IPS-NIHi7 (cell line): ENCODE measurements at regions not wholly inside any gene's neighbourhood (a gene's known extent, or its start where the extent isn't known, plus 50 kb on each side); places are given as distances from the start of the nearest gene placed in this dataset.

Experiments used
- DNase-seq: peaks from one replicate; pipeline ENCODE4 v3.0.0; 2012; ENCODE audit warnings: mixed read lengths; ENCODE audit errors: extremely low spot score

DNA sequence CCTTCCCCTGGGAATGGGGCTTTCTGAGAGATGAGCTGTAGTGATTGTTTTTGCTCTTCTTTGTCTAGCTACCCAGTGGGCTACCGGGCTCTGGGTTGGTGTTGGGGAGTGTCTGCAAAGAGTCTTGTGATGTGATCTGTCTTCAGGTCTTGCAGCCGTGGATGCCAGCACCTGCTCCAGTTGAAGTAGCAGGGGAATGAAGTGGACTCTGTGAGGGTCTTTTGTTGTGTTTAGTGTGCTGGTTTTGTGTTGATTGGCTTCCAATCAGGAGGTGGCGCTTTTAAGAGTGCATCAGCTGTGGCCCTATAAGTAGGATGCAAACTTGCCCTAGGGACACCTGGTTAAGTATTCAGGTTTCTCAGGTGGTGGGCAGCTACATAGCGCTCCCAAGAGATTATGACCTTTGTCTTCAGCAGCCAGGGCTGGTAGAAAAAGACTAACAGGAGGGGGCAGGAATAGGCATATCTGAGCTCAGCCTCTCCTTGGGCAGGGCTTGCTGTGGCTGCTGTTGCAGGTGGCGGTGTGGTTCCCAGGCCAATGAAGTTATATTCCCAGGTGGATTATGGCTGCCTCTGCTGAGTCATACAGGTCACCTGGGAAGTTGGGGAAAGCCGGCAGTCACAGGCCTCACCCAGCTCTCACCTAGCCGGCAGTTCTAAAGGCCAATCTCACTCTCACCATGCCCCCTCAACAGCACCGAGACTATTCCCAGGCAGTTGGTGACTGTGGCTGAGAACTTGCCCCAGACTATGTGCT lies 315.7 kb upstream of the C11orf87 start:
- no peak for DNase-seq

DNA sequence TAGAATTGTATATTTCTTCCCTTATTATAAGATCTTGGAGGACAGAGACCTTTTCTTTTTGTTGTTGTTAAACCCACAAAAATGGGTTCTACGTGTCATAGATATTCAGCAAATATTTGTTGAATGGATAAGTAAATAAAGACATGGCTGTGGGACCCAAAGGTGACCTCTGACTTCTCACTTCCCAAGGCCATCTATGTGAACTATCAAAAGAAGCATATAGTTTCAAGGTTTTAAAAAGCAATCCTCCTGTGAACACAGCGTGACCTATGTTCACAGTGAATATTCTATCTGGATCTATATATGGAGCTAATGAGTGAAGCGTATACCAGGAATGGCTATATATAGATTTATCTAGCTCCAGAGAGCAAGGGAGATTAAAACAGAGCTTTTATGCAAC lies 312.8 kb upstream of the C11orf87 start:
- no peak for DNase-seq

DNA sequence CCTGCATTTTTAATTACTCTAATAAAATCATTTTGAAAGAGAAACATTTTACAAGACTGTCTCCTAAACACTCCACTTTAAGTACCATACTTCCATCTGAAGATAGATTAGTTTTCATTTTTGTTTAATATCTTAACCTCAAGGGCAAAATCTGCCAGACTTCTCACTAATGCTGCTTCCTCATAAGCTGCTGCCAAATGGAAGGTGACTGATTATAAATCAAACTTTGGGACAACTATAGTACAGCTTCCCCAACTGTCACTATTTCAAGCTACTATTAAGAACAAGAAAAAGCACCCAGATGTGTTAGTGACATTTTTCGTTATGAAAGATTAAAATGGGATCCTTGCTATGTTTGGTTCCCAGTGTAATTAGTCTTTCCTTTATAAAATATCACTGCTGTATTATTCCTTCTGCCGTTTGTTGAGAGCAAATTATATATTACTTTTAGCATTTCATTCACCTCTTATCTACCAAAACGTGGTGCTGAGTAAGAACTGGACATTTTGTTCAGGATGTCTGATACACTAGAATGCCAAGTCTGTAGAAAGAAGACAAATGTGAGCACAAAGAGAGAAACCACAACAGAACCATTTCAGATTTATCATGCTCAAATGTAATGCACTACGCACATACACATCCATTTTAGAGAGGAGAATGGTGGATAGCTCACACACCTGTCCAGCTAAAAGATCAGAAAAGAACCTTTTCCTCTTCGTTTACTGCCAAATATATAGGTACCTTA lies 312.2 kb upstream of the C11orf87 start:
- no peak for DNase-seq

DNA sequence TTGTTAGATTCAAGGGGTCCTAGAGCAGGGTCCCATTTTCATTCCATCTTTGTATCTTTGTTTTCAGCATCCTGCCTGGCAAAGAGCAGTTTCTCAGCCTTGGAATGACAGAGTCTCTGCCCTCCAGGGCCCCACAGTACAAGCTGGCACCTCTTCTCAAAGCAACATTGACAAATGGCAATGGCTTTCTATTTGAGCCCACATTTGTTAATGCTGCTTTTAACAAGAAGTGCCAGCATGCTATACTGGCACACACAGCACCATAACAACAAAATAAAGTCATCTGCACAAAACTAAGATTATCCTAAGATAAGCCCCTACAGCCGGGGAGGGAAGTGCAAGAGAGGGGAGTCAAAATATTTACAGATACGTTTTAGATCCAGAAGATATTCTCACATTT lies 309.7 kb upstream of the C11orf87 start:
- DNase-seq = no peak

DNA sequence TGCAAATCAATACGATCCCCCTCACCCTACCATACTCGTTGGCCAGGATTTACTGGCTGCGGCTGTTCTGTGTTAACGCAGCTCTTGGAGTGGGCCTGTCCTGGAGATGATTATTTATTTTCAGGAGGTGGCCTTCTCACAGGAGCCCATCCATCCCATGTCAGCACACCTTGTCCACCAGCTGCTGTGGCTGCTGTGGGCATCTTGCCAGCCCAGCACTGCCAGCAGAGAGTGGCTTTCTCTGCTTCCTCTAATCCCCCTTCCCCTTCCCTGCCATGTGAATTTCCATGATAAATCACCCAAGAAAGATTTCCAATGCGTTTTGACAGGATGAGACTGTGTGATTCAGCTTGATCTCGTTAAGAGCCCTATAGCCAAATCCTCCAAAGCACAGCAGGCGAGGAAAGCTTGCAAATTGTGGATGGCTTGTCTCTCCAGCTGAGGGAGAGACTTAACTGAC lies 309.1 kb upstream of the C11orf87 start:
- no peak for DNase-seq

DNA sequence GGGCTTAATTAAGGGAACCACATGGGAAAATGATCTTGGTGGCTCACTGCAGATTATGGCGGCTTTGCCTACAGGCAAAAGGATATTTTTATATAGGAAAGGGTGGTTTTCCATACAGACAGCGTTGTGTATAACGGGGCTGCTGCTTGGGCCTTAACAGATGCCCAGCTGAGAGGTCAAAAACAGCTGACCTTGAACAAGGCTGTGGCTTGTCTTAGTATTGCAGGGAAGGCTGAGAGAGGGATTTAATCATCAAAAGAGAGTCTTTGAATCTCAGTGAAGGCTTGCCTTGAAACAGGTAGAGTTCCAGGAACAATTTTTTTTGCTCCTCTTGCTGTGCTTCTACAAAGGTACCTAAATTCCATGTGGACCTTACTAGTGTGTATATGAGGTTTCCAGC lies 301.6 kb upstream of the C11orf87 start:
- no peak for DNase-seq

DNA sequence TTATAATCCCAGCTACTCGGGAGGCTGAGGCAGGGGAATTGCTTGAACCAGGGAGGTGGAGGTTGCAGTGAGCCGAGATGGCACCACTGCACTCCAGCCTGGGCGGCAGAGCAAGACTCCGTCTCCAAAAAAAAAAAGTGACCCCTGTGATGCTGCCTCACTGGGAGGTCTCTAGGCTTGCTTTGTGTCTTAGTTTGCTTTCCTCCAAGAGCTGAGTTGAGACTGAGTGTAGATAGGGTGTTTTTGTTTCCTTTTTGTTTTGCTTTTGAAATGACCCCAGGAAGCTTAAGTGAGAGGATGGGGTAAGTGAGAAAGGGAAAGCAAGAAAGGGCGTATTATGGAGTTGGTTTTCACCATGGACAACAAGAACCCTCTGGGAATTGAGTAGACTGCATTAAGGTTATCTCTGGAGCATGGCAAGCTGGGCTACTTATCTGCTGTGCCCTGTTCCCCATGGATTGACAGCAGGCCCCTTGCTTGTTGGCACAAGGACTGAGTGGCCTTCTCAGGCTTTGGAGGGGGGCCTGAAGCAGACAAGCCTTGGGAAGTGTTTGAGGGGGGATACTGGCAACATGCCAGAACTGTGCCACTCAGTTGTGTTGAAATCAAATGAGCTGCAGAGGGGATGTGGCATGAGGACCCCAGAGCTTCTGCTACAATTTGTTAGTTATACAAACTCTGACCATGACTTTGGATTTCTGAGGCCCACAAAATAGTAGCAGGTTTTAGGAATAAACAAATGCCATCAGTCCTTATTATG lies 300.6 kb upstream of the C11orf87 start:
- DNase-seq = no peak

DNA sequence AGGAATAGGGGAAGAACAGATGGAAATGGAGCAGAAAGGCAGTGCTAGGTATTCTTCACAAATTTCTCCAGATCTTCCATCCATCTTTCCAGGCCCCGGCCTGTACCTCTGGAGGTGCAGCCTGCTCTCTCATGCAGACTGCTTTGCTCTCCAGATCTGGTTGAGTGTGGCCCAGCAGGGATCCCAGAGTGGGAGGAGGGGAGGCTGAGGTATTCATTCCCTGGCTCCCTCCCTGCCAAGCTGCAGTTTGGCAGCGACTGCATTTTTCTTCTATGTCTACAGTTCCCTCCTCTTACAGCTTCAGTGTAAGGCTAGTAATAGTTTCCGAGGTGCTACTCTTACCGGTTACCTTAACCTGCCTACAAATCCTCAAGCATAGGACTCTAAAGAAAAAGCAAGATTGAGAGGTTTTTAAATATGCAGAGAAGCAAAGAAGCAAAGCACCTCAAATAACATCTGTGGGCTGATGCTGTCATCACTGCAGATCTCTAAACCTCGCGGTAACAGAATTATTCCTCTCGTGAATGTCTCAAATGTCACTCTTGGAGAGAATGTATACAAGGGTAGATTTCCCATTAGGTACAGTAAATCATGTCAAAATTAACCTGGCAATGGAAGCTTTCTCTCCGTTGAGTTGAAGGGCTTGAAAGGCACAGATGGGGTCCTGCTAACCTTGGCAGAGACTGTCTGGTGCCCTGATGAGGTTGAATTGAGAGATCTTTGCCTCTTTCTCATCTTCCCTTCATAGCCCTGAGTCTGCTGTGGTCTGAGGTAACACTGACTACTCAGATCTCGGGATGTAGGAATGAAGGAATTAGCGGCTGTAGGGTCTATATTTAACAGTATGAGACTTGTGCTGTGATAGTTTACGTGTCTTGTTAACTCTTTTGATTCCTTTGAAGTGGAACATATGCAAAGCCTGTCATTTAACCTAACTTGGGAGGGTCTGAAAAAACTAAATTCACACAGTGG lies 297.9 kb upstream of the C11orf87 start:
- peak; percentile 53 for DNase-seq

DNA sequence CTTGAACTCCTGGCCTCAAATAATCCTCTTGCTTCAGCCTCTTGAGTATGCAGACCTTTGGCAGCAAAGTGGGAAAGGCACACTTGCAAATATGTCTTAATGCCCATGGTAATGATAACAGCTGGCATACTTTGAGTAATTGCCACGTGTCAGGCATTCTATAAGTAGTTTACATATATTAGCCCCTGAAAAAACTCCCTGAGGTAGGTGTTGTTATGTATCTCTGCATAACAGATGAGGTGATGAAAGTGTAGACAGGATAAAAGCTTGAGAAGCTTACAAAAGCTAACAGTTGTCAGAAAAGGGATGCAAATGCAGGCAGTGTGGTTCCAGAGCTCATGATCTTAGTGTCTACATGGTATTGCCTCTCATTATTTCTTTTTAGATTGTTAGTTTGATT lies 291.1 kb upstream of the C11orf87 start:
- no peak for DNase-seq

DNA sequence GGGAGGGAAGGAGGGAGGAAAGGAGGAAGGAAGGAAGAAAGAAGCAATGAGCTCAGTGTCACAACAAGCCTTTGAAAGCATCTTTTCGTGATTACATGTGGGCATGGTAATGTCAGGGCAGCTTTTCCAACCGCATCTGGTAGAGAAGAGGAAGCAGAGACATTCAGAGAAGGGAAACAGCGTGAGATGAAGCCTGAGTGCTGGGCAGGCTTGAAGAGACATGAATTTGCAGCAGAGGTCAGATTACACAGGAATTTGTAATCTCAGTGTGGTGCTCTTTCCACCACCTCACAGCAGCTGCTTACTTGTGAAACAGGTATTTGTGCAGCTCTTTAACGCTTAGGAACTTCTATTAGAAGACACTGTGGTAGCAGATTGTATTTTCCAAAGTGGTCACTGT lies 289.5 kb upstream of the C11orf87 start:
- DNase-seq = peak; percentile 27

DNA sequence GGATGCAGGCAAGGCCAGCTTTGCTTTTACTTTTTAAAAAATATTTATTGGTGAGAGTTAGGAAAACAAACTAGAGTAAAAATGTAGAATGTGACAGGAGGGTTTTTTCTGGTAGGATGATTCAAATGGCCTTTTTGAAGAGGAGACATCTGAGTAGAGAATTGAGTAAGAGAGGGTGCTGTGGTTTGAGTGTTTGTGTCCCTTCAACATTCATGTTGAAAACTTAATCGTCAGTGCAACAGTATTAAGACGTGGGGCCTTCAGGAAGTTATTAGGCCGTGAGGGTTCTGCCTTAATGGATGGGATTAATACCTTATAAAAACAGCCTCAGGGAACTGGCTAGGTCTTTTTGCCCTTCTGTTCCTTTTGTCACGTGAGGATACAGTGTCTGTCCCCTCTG lies 288.8 kb upstream of the C11orf87 start:
- no peak for DNase-seq

DNA sequence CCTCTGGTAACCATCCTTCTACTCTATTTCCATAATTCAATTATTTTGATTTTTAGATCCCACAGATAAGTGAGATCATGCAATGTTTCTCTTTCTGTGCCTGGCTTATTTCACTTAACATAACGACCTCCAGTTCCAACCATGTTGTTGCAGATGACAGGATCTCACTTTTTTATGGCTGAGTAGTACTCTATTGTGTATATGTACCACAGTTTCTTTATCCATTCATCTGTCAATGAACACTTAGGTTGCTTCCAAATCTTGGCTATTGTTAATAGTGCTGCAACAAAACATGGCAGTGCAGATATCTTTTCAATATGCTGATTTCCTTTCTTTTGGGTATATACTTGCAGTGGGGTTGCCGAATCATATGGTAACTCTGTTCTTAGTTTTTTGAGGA lies 286.4 kb upstream of the C11orf87 start:
- DNase-seq = no peak

DNA sequence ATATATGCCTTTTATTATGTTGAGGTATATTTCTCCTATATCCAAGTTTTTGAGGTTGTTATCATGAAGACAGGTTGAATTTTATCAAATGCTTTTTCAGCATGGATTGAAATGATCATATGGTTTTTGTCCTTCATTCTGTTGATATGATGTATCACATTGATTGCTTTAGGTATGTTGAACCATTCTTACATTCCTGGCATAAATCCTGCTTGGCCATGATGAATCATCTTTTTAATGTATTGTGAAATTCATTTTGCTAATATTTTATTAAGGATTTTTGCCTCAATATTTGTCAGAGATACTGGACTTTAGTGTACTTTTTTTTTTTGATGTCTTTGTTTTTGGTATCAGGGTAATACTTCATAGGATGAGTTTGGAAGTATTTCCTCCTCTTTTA lies 283.8 kb upstream of the C11orf87 start:
- DNase-seq = no peak

DNA sequence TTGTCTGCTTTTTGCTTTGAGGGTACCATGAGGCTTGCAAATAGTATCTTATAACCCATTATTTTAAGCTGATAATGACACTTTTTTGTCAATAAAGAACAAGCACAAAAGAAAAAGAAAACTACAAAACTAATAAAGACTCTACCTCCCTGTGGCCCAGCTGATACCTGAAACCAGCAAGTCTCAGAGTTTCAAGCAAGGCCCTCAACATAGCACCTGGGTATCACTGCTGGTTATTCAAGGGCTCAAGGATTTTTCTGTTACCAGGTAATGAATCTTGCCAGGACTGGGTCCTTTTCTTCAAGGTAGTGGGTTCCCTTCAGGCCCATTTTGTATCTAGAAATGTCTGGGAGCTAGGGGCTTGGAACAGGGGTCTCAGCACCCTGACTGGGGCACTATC lies 281.6 kb upstream of the C11orf87 start:
- DNase-seq = no peak

DNA sequence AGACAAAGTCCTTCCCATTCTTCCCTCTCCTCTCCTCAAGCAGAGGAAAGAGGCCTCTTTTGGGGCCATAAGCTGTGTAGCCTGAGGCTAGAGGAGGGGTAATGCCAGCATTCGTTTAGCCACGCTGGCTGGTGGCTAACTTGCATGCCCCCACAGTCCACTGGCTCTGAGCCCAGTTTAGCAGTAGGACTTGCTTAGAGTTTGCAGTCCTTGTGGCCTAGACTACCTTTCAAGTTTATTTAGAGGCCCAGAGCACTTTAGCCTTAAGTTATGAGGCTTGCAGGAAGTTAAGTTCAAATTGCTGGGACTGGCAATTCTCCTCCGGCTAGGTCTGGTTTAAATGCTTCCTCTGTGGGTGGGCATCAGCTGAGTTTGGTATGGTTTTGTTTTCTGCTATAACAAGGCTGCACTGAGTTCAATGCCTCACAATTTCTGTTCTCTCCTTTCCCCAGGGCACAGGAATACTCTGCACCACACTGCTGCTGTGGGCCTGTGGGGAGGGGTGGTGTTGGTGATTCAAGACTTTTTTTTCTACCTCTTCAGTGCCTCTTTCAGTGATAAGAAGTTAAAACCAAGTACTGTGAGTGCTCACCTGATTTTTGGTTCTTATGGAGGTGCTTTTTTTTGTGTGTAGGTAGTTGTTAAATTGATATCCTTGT lies 281.0 kb upstream of the C11orf87 start:
- DNase-seq = no peak

DNA sequence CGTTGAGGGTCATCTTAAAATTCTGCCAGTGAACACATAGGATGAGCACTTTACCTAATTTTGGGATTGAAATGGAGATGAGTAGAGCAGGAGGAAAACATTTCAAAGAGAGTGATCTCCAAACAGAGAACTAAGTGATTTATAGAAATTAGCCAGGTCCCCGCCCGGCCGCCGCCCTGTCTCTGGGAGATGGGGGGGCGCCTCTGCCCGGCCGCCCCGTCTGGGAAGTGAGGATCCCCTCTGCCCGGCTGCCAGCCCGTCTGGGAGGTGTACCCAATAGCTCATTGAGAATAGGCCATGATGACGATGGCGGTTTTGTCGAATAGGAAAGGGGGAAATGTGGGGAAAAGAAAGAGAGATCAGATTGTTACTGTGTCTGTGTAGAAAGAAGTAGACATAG lies 276.7 kb upstream of the C11orf87 start:
- no peak for DNase-seq

DNA sequence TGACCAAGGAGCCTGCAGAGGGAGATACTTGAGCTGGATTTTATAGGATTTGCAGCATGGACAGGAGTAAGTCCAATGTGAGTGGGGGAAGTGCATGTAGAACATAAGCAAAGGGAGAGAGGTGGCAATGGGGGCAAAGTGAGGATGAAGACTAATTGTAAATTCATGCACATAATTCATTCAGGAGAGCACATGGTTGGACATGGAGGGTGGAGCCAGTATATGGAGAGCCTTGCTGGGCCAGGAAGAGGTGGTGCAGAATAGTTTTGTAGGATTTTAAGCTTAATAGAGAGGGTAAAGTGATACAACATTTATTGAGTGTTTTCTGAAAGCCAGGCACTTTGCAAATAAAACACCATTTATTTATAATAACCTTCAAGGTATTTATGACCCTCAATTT lies 274.3 kb upstream of the C11orf87 start:
- no peak for DNase-seq

DNA sequence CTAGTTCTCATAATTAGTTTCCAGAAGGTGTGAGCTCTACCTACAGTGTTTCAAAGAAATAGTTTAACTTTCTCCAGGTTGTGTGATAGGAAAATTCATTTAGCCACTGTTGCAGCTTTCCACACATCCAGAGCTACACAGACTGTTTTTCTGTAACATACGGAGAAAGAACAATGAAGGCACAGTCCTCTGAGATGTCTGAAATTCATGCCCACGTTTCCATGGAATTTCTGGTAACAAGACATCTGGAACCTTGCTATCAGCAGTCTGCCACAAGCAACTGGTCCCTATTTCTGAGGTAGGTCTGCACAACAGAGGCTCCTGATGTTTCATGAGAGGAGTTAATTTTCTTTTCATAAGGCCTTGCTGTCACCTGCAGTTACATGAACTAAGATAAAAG lies 273.3 kb upstream of the C11orf87 start:
- DNase-seq = no peak

DNA sequence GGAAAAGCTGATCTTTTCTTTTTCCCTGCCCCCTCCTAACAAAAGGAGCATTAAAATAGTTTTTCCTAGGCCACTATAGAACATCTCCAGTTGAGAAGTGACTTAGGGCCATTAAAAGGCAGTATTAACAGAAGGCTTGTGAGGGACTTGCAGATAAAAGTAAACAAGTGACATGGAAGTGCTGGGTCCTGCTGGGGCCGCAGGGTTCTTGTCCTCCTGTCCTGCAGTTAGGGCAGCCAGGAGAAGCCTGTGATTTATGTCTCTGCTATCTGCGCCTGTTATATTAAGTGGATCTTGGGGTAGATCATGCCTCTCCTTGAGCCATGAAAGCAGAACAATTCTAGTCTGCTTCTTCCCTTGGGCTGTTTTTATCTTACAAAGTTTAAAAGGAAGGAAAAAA lies 271.4 kb upstream of the C11orf87 start:
- DNase-seq = no peak

DNA sequence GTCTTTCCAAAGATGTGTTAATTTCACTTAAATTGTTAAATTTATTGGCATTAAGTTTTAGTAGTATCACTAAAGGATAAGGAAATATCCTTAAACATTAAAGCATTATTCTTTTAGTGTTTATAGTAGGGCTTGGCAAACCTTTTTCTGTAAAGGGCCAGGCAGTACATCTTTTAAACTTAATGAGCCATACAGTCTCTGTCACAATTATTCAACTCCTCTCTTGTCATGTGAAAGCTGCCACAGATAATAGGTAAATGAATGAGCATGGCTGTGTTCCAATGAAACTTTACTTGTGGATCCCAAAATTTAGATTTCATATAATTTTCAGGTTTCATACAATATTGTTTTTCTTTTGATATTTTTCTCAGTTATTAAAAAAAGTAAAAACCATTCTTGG lies 268.2 kb upstream of the C11orf87 start:
- DNase-seq = no peak

DNA sequence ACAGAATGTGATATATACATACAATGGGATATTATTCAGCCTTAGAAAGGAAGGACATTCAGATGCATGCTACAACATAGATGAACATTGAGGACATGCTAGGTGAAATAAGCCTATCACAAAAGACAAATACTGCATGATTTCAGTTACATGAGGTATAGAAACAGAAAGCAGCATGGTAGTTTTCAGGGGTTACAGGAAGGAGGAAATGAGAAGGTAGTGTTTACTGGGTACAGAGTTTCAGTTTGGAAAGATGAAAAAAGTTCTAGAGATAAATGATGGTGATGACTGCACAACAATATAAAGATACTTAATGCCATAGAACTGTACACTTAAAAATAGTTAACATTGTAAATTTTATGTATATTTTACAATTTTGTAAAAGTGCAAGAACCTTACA lies 266.7 kb upstream of the C11orf87 start:
- DNase-seq = no peak
